ENCODE measurements at regions not wholly inside any gene's neighbourhood (a gene's known extent, or its start where the extent isn't known, plus 50 kb on each side); places are given as distances from the start of the nearest gene placed in this dataset.
A peak's percentile ranks its signal among the peaks of the same experiment; 100 is the strongest.

- no peak overlapping the region for H3K4me3 ChIP-seq (replicated peaks in 1 of 2; ENCODE audit: low read depth in 2 of 2, low read length in 2 of 2)
- peak; percentile 69 to 73 for DNase-seq (ENCODE audit: low read depth in 2 of 2)
- peak; percentile 93 for TF ChIP-seq CTCF (IDR thresholded peaks at IDR 0.05; ENCODE audit: low read depth, low read length)
Observed at GRCh38 chr15:38699633-38700230, 135.1 kb upstream of the RASGRP1 start.

DNA sequence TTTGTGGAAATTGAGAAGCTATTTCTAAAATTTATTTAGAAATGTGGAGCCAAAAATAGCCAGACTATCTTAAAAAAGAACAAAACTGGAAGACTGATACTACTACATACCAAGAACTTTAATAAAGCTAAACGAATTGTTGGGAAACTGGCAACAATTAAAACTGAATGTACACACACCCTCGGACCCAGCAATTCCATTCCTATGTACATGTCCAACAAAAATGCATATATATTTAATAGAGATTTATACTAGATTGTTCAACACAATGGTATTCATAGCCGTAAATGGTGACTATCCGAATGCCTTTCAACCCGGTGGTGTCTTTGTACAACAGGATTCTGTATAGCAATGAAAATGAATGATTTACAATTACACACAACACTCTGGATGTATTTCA is 136.5 kb upstream of the RASGRP1 start:
- DNase-seq (ENCODE audit: low read depth in 2 of 2) = no peak
- TF ChIP-seq CTCF (IDR thresholded peaks at IDR 0.05; ENCODE audit: low read depth, low read length) = no peak
- no peak overlapping the region for H3K4me3 ChIP-seq (replicated peaks in 1 of 2; ENCODE audit: low read depth in 2 of 2, low read length in 2 of 2)

DNA sequence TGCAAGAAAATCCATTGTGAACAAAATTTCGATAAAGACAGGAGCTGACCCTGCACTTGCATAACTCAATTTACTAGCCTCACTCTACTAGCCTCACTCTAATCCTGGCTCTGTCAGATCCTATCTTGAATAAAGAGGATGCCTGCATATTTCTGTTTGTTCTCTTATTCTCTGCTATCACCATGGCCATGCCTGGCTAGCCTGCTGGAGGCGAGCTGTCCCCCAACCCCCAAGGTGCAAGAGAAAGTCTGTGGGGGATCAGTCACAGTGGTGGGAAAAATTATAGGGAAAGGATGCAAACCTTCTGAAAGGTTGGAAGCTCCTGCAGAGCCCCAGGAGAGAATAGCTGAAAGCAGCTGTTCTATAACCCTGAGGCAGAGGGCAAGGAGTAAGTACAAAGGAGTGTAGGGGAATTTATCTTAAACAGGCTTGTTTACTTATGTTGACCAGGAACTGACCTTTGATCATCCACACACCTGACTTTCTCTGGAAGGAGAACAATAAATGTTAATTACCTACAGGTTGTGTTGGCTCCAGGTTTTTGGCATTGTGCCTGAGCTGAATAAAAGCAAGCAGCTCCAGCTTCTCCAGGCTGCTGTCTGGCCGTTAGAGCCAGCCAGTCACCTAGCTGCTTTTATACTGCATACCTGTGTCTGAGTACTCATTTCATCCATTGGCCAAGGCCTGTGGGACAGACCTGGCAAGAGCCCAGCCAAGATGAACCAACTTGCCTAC is 137.7 kb upstream of the RASGRP1 start:
- no peak overlapping the region for H3K4me3 ChIP-seq (replicated peaks in 1 of 2; ENCODE audit: low read depth in 2 of 2, low read length in 2 of 2)
- TF ChIP-seq CTCF (IDR thresholded peaks at IDR 0.05; ENCODE audit: low read depth, low read length) = no peak
- DNase-seq (ENCODE audit: low read depth in 2 of 2) = no peak

- H3K4me3 ChIP-seq (replicated peaks in 1 of 2; ENCODE audit: low read depth in 2 of 2, low read length in 2 of 2) = no peak overlapping the region
- DNase-seq (ENCODE audit: low read depth in 2 of 2) = no peak
- TF ChIP-seq CTCF (IDR thresholded peaks at IDR 0.05; ENCODE audit: low read depth, low read length) = no peak
Observed at GRCh38 chr15:38705436-38706219, 141.0 kb upstream of the RASGRP1 start.

DNA sequence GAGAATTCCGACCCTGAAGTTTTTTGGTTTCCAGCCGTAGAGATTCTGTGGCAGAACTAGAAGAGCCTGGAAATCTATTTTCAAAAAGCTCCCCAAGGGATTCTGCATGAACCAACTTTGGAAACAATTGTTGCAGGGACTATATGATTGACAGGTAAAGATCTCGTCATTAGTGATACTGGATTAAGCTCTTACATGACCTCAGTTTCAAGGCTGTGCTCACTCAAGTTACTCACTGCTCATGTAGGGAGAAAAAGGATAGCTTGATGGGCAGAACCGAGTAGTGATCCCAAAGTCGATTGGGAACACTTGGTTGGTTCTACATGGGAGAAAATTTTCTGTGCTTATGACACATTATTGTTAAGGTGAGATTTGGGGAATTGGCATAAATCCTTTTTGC is 142.3 kb upstream of the RASGRP1 start:
- DNase-seq (ENCODE audit: low read depth in 2 of 2) = no peak
- TF ChIP-seq CTCF (IDR thresholded peaks at IDR 0.05; ENCODE audit: low read depth, low read length) = no peak
- H3K4me3 ChIP-seq (replicated peaks in 1 of 2; ENCODE audit: low read depth in 2 of 2, low read length in 2 of 2) = no peak overlapping the region

DNA sequence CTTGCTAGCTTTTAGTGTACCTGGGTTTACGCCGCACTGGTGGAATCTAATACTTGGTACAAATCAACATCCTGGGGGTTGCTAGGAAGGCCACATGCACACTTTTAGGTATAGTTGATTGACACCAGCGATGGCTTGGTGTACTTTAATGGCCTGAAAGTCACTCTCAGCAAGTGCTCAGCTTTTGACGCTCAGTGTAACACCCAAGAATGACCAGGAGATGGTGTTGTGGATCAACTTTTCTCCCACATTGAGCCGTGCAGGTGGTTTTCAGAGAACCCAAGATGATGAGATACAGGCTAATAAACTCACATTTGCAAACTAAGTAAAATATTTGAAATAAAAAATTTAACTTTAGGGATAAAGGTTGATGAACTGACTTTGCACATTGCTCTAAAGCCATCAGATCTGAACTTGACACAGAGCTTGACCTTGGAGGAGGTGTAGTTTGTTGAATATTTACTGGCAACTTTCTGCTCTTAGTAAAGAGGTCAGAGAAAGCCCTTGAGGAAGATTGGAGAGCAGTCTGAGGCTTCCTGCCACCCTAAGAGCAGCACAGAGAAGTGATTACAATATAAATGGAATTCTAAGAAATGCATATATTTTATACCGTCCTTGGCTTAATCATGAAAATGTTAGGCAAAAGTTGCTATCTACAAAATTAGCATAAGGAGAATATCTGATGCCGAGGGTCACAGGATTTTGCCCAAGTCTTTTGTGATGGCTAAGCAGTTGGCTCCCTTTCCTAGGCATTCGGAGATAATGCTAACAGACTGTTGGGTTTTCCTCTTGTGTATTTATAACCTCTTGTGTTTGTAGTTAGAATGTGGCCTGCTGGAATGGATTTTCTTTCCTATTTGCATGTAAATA is 143.4 kb upstream of the RASGRP1 start:
- peak; percentile 77 for TF ChIP-seq CTCF (IDR thresholded peaks at IDR 0.05; ENCODE audit: low read depth, low read length)
- H3K4me3 ChIP-seq (replicated peaks in 1 of 2; ENCODE audit: low read depth in 2 of 2, low read length in 2 of 2) = no peak overlapping the region
- peak; percentile 78 to 80 for DNase-seq (ENCODE audit: low read depth in 2 of 2)

All from cardiac fibroblast (primary cell).